Lower leg skin (tissue), 4 donors: ENCODE measurements at regions not wholly inside any gene's neighbourhood (a gene's known extent, or its start where the extent isn't known, plus 50 kb on each side); places are given as distances from the start of the nearest gene placed in this dataset.

ENCODE experiments used
- DNase-seq, 2 donors: peaks; one replicate each; pipeline ENCODE4 v3.0.0-alpha.2; 2019; ENCODE audit warnings: low spot score in 2 of 2
- H3K4me3 ChIP-seq: fragments of 200-600 bp; sonication (generic); 2 replicates; pipeline ENCODE4 v1.5.1; 2017; ENCODE audit warnings: mild to moderate bottlenecking, low read depth; ENCODE audit not compliant: poor library complexity, severe bottlenecking
- POLR2A ChIP-seq, 2 donors: fragments of 450-650 bp; IDR thresholded peaks; one replicate each; pipeline ENCODE4 v1.6.1; 2016 to 2017; ENCODE audit warnings: antibody characterized with exemption in 2 of 2, mild to moderate bottlenecking in 1 of 2, moderate library complexity in 1 of 2
- WGBS, 2 donors: methylation state at CpG; one replicate each; pipeline ENCODE4 v1.1.5; 2018; 5-methylcytosine and 5-hydroxymethylcytosine counted together
- intact Hi-C: fragments of 100-400 bp; cut with DNase I; formaldehyde crosslinking; loops from one replicate; pipeline ENCODE4 v1.15.0; 2023; ENCODE audit warnings: low total_unique reads
- TF ChIP-seq, protein P1 (sequence below), 3 donors: fragments of 450-650 bp; IDR thresholded peaks; one replicate each; pipeline ENCODE4 v1.5.1; 2016; ENCODE audit warnings: antibody characterized with exemption in 3 of 3, mild to moderate bottlenecking in 3 of 3, moderate library complexity in 2 of 3

DNA sequence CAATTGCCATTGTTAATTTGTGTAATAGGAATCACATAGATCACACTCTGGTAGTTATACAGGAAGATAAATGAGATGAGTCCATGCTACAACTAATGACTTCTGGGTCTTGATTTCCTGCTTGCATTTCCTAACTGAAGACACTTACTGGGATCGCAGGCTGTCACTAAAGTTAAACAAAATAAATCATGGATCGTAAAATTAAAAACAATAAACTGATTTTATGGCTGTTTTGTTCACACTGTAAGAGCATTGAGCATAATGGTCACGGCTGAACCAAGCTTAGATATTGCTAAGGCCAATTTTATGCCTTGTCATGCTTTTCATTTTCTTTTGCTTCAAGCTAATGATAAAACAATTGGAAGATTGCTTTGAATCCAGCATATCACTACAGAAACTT, 332.5 kb upstream of the CITED2 start:
- no peak for DNase-seq
- 79 to 84% methylated on average over 3 of the region's 3 CpGs for WGBS, 2 donors
- intact Hi-C loops: no loop called here
- TF ChIP-seq POLR2A (IDR thresholded peaks at IDR 0.05): no peak
- H3K4me3 ChIP-seq: no peak overlapping the region

DNA sequence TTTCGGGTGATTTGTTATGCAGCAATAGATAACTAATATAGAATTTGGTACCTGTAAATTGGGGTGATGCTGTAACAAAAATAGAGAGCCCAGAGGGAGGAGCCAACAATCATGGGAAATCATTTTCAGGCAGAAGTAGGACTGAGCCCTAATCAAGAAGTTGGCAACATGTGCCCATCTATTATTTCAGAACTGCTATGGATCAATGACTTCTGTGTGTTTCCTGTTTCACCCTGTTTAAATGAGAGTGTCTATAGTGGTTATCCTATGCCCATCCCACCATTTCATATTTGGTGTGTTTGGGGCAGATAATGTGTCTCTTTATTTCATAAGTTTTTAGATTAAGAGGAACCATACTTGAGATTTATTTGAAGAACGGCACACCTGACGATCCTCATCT, 330.8 kb upstream of the CITED2 start:
- intact Hi-C loops: no loop called here
- DNase-seq: no peak
- 97 to 98% methylated on average over 3 of the region's 3 CpGs for WGBS, 2 donors
- no peak overlapping the region for H3K4me3 ChIP-seq
- no peak for TF ChIP-seq POLR2A (IDR thresholded peaks at IDR 0.05)
- TF ChIP-seq, protein P1, sequence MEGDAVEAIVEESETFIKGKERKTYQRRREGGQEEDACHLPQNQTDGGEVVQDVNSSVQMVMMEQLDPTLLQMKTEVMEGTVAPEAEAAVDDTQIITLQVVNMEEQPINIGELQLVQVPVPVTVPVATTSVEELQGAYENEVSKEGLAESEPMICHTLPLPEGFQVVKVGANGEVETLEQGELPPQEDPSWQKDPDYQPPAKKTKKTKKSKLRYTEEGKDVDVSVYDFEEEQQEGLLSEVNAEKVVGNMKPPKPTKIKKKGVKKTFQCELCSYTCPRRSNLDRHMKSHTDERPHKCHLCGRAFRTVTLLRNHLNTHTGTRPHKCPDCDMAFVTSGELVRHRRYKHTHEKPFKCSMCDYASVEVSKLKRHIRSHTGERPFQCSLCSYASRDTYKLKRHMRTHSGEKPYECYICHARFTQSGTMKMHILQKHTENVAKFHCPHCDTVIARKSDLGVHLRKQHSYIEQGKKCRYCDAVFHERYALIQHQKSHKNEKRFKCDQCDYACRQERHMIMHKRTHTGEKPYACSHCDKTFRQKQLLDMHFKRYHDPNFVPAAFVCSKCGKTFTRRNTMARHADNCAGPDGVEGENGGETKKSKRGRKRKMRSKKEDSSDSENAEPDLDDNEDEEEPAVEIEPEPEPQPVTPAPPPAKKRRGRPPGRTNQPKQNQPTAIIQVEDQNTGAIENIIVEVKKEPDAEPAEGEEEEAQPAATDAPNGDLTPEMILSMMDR (IDR thresholded peaks at IDR 0.05): no peak

DNA sequence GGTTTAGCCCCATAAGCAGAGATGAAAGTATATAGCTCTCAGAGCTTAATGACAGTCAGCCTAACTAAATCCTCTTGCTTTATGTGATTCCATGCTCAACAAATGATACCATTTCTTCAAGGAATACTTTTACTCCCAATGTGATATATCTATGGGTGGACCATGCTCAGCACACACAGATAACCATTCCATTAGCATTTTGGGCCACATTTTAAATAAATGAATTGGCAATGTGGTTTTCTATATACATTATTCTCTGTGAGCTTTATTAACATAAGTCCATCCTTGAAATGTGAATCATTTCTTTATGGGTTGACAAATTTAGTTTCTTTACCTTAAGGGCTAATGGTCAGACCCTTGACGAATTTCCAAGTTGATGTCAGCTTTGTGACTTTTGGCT, 329.3 kb upstream of the CITED2 start:
- no peak for DNase-seq
- 97 to 100% methylated on average over 1 of the region's 1 CpG for WGBS, 2 donors
- TF ChIP-seq POLR2A (IDR thresholded peaks at IDR 0.05): no peak
- TF ChIP-seq, protein P1 (IDR thresholded peaks at IDR 0.05): no peak
- intact Hi-C loops: no loop called here
- no peak overlapping the region for H3K4me3 ChIP-seq

DNA sequence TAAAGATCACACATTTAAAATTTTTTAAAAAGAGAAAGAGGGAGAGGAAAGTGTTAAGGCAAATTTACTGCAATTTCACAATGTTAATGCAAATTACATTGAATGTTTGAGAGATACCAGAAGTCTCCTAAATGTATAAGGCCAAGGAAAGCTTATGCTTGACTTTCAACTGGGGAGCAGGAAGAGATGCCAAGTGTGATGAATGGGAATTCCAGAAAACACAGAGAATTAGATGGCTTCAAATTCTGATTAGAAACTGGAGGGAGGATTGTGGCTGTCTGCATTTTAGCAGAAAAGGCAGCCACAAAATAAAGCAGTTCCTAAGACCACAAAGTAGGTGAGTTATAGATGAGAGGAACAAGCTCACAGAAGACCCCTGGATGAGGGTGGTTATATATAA, 328.3 kb upstream of the CITED2 start:
- TF ChIP-seq POLR2A (IDR thresholded peaks at IDR 0.05): no peak
- TF ChIP-seq, protein P1 (IDR thresholded peaks at IDR 0.05): no peak
- intact Hi-C loops: no loop called here
- no peak for DNase-seq
- H3K4me3 ChIP-seq: no peak overlapping the region

DNA sequence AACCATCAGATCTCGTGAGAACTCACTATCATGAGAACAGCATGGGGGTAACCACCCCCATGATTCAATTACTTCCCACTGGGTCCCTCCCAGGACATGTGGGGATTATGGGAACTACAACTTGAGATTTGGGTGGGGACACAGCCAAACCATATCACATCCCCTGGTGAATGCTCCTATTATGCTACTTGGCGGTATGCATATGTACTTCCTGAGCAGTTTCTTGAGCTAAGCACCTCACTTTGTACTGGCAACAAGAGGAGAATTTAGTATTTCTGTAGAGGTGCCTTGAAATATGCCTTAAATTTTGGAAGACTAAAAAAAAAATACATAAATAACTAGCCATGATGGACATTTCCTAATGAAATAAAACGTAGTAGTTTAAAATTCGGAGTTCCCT, 327.2 kb upstream of the CITED2 start:
- no peak for DNase-seq
- 95 to 97% methylated on average over 4 of the region's 4 CpGs for WGBS, 2 donors
- no peak overlapping the region for H3K4me3 ChIP-seq
- TF ChIP-seq, protein P1 (IDR thresholded peaks at IDR 0.05): no peak
- TF ChIP-seq POLR2A (IDR thresholded peaks at IDR 0.05): no peak
- intact Hi-C loops: no loop called here

DNA sequence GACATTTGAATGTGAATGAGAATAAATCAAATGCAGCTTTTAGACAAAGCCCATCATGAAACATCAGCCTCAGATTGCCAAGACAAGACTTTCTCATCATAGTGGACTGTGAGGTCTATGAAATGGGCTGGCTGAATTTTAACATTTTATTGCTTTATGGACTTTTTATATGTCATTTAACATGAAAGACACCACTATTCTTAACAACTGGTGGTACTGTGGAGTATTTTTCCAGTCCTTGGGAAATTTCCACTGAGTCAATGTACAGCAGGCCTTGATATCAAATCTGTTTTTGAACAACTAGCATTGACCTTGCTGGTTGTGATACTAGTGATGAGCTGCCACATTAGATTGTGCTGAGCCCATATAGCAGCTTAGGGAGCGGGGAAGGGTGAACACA, 326.6 kb upstream of the CITED2 start:
- H3K4me3 ChIP-seq: no peak overlapping the region
- 100% methylated on average over 1 of the region's 1 CpG for WGBS, 2 donors
- TF ChIP-seq, protein P1 (IDR thresholded peaks at IDR 0.05): no peak
- TF ChIP-seq POLR2A (IDR thresholded peaks at IDR 0.05): no peak
- intact Hi-C loops: no loop called here
- no peak for DNase-seq
